GM23338 (cell line): ENCODE measurements at regions not wholly inside any gene's neighbourhood (a gene's known extent, or its start where the extent isn't known, plus 50 kb on each side); places are given as distances from the start of the nearest gene placed in this dataset.

Experiments
- ATAC-seq: fragments of 200-7000 bp; cut with Tn5 transposase; 3 replicates; pipeline ENCODE4 v1.9.1; 2020
- DNase-seq: peaks from one replicate; pipeline ENCODE4 v3.0.0-alpha.2; 2015; ENCODE audit warnings: low spot score
- H2AFZ ChIP-seq: fragments of 200-600 bp; sonication (generic); 2 replicates; pipeline ENCODE4 v1.8.0; 2016; ENCODE audit warnings: antibody characterized with exemption, mild to moderate bottlenecking, moderate library complexity
- H3F3A ChIP-seq: fragments of 200-600 bp; sonication (generic); replicated peaks from 2 replicates; pipeline ENCODE4 v1.8.0; 2017; ENCODE audit warnings: antibody characterized with exemption, mixed run types, low read depth
- H3K27ac ChIP-seq: fragments of 200-600 bp; sonication (generic); 2 replicates; pipeline ENCODE4 v1.6.1; 2016; ENCODE audit warnings: low read depth
- H3K27me3 ChIP-seq: fragments of 200-600 bp; sonication (generic); 2 replicates; pipeline ENCODE4 v1.8.0; 2016; ENCODE audit warnings: mild to moderate bottlenecking, mixed run types, moderate library complexity; ENCODE audit not compliant: insufficient read depth
- H3K36me3 ChIP-seq: fragments of 200-600 bp; sonication (generic); 2 replicates; pipeline ENCODE4 v1.8.0; 2016; ENCODE audit warnings: mild to moderate bottlenecking; ENCODE audit not compliant: insufficient read depth
- H3K4me1 ChIP-seq: fragments of 200-600 bp; sonication (generic); 2 replicates; pipeline ENCODE4 v1.8.0; 2016; ENCODE audit warnings: mild to moderate bottlenecking, moderate library complexity; ENCODE audit not compliant: insufficient read depth
- H3K4me2 ChIP-seq: fragments of 200-600 bp; sonication (generic); 2 replicates; pipeline ENCODE4 v1.7.1; 2017; ENCODE audit warnings: mixed run types
- H3K4me3 ChIP-seq: fragments of 200-600 bp; sonication (generic); 2 replicates; pipeline ENCODE4 v1.6.1; 2016; ENCODE audit warnings: mixed run types
- H3K79me2 ChIP-seq: fragments of 200-600 bp; sonication (generic); replicated peaks from 2 replicates; pipeline ENCODE4 v1.8.0; 2017; ENCODE audit warnings: mild to moderate bottlenecking; ENCODE audit not compliant: insufficient read depth
- H3K9me2 ChIP-seq: fragments of 200-600 bp; sonication (generic); 2 replicates; pipeline ENCODE4 v1.8.0; 2017; ENCODE audit not compliant: insufficient read depth
- H4K20me1 ChIP-seq: fragments of 200-600 bp; sonication (generic); replicated peaks from 2 replicates; pipeline ENCODE4 v1.8.0; 2017; ENCODE audit warnings: mild to moderate bottlenecking; ENCODE audit not compliant: insufficient read depth
- H3K27ac Mint-ChIP-seq: 2 replicates; pipeline ENCODE4 v1.8.0; 2020; ENCODE audit warnings: inconsistent platforms, mild to moderate bottlenecking, moderate library complexity, mixed read lengths
- H3K27me3 Mint-ChIP-seq: 3 replicates; pipeline ENCODE4 v1.8.0; 2022; ENCODE audit warnings: low read depth, mild to moderate bottlenecking, moderate library complexity, mixed read lengths, inconsistent platforms; ENCODE audit not compliant: insufficient read depth, poor library complexity
- H3K36me3 Mint-ChIP-seq: 3 replicates; pipeline ENCODE4 v1.8.0; 2021; ENCODE audit warnings: low read depth, mild to moderate bottlenecking, inconsistent platforms, moderate library complexity, mixed read lengths
- H3K4me1 Mint-ChIP-seq: 3 replicates; pipeline ENCODE4 v1.8.0; 2020; ENCODE audit warnings: mild to moderate bottlenecking, inconsistent platforms, mixed read lengths
- H3K4me3 Mint-ChIP-seq: 3 replicates; pipeline ENCODE4 v1.8.0; 2021; ENCODE audit warnings: moderate library complexity, mild to moderate bottlenecking, inconsistent platforms, mixed read lengths
- H3K9me3 Mint-ChIP-seq: 3 replicates; pipeline ENCODE4 v1.8.0; 2020; ENCODE audit warnings: moderate library complexity, mild to moderate bottlenecking, inconsistent platforms, mixed read lengths
- CREB1 ChIP-seq: fragments of 250-450 bp; sonication (Bioruptor Pico); IDR thresholded peaks from 2 replicates; pipeline ENCODE4 v1.5.0; 2020; ENCODE audit warnings: low read depth, mild to moderate bottlenecking, moderate library complexity
- ETS1 ChIP-seq: IDR thresholded peaks from 2 replicates; pipeline ENCODE4 v1.6.1; 2016; ENCODE audit warnings: antibody characterized with exemption
- EZH2 ChIP-seq: fragments of 200-600 bp; sonication (generic); IDR thresholded peaks from one replicate; pipeline ENCODE4 v1.8.0; 2017; ENCODE audit warnings: antibody characterized with exemption, mild to moderate bottlenecking, low read depth; ENCODE audit not compliant: unreplicated experiment
- EZH2phosphoT487 ChIP-seq: fragments of 200-600 bp; sonication (generic); IDR thresholded peaks from one replicate; pipeline ENCODE4 v1.8.1; 2018; ENCODE audit warnings: antibody characterized with exemption; ENCODE audit not compliant: unreplicated experiment
- JUNB ChIP-seq: IDR thresholded peaks from one replicate; pipeline ENCODE4 v1.6.1; 2016; ENCODE audit warnings: antibody characterized with exemption; ENCODE audit not compliant: unreplicated experiment
- NANOG ChIP-seq: IDR thresholded peaks from 2 replicates; pipeline ENCODE4 v1.6.1; 2016; ENCODE audit warnings: antibody characterized with exemption, borderline replicate concordance
- POLR2AphosphoS5 ChIP-seq: IDR thresholded peaks from 2 replicates; pipeline ENCODE4 v1.6.1; 2016; ENCODE audit warnings: antibody characterized with exemption, low read depth
- STAT1 ChIP-seq: IDR thresholded peaks from one replicate; pipeline ENCODE4 v1.6.1; 2016; ENCODE audit warnings: antibody characterized with exemption; ENCODE audit not compliant: unreplicated experiment
- ZNF114 ChIP-seq: fragments of 250-450 bp; sonication (Bioruptor Pico); IDR thresholded peaks from 2 replicates; pipeline ENCODE4 v1.5.0; 2020; ENCODE audit warnings: mild to moderate bottlenecking, moderate library complexity
- ZNF462 ChIP-seq: fragments of 250-450 bp; sonication (Bioruptor Pico); IDR thresholded peaks from 2 replicates; pipeline ENCODE4 v1.5.0; 2020; ENCODE audit warnings: mild to moderate bottlenecking, moderate library complexity

GRCh38 chr1:30384286-30385245 lies 338.8 kb downstream of the MATN1 start (continued):
- no peak for TF ChIP-seq STAT1
- TF ChIP-seq EZH2phosphoT487, result no peak
- TF ChIP-seq EZH2, result no peak

- Histone ChIP-seq H3K79me2 (no peaks in the 10 kb centered on the region), H3K36me3 (no peaks in the 10 kb centered on the region), H3K9me2 (no peaks in the 10 kb centered on the region), H3K27ac (no peak overlapping the region), H3K4me2 (no peak overlapping the region), H3F3A (no peaks in the 10 kb centered on the region), H3K4me1 (no peaks in the 10 kb centered on the region), H4K20me1 (no peaks in the 10 kb centered on the region), H2AFZ (no peak overlapping the region), H3K4me3 (no peak overlapping the region), H3K27me3 (no peaks in the 10 kb centered on the region)
- TF ChIP-seq ETS1 (no peak), JUNB (no peak), POLR2AphosphoS5 (no peak), EZH2 (no peak), EZH2phosphoT487 (no peak), STAT1 (no peak)
- ATAC-seq, result no peak
- Mint-ChIP-seq H3K4me1 (peaks cover 3% of the 10 kb centered on the region; the same call in 2 of the 3 replicates), H3K36me3 (no peaks in the 10 kb centered on the region), H3K27ac (no peak overlapping the region), H3K27me3 (peaks cover 14% of the 10 kb centered on the region), H3K4me3 (no peak overlapping the region), H3K9me3 (no peaks in the 10 kb centered on the region)
- DNase-seq, result no peak
Measured at GRCh38 chr1:30383221-30383711, 340.1 kb downstream of the MATN1 start.

GRCh38 chr1:30382496-30382895 lies 340.9 kb downstream of the MATN1 start:
- H3K36me3 Mint-ChIP-seq, result no peaks in the 10 kb centered on the region
- H3F3A ChIP-seq, result no peaks in the 10 kb centered on the region
- H3K4me3 ChIP-seq, result no peak overlapping the region
- DNase-seq (no peak), ATAC-seq (no peak)
- H3K36me3 ChIP-seq, result no peaks in the 10 kb centered on the region
- H3K9me2 ChIP-seq, result no peaks in the 10 kb centered on the region
- no peaks in the 10 kb centered on the region for H3K79me2 ChIP-seq
- peaks cover 3% of the 10 kb centered on the region; the same call in 2 of the 3 replicates for H3K4me1 Mint-ChIP-seq
- H3K27me3 ChIP-seq, result no peaks in the 10 kb centered on the region
- H3K27me3 Mint-ChIP-seq, result peaks cover 11% of the 10 kb centered on the region
- no peak overlapping the region for H3K4me2 ChIP-seq
- H4K20me1 ChIP-seq, result no peaks in the 10 kb centered on the region
- no peak overlapping the region for H3K27ac ChIP-seq
- no peaks in the 10 kb centered on the region for H3K4me1 ChIP-seq
- no peaks in the 10 kb centered on the region for H3K9me3 Mint-ChIP-seq
- no peak overlapping the region for H2AFZ ChIP-seq
- H3K4me3 Mint-ChIP-seq, result no peak overlapping the region
- H3K27ac Mint-ChIP-seq, result no peak overlapping the region
- TF ChIP-seq NANOG (no peak), ZNF462 (no peak), CREB1 (CRISPR knock-in tag) (no peak), ZNF114 (no peak), POLR2AphosphoS5 (no peak), ETS1 (no peak), EZH2 (no peak), STAT1 (no peak), EZH2phosphoT487 (no peak)
